OCI-LY7 (cell line): ENCODE measurements at regions not wholly inside any gene's neighbourhood (a gene's known extent, or its start where the extent isn't known, plus 50 kb on each side); places are given as distances from the start of the nearest gene placed in this dataset.
"Not testable (repeated sequence)": the region's sequence is repeated elsewhere in the genome, so short reads cannot be mapped to it uniquely, and the experiment has no call there.

Source experiments
- BruUV-seq: library from RNA; stranded (reverse); fragments of 400-500 nt; replicated peaks from 2 replicates; lab custom pipeline; 2021; lab: Mats Ljungman, UMichigan
- CTCF ChIA-PET: fragments of 300-600 bp; sonication (Branson Sonifier 250); formaldehyde crosslinking; loops from one replicate; lab custom pipeline; 2022; ENCODE audit warnings: antibody characterized with exemption; ENCODE audit not compliant: unreplicated experiment; lab: Charles Lee
- POLR2A ChIA-PET: fragments of 300-600 bp; sonication (Branson Sonifier 250); formaldehyde crosslinking; loops from one replicate; lab custom pipeline; 2022; ENCODE audit warnings: antibody characterized with exemption; lab: Charles Lee
- DNase-seq: peaks from one replicate; pipeline ENCODE4 v3.0.0-alpha.2; 2015; ENCODE audit warnings: low spot score
- H2AFZ ChIP-seq: fragments of 200-600 bp; sonication (generic), shearing (Covaris generic); 2 replicates; pipeline ENCODE4 v1.6.1; 2014; ENCODE audit warnings: mild to moderate bottlenecking, antibody characterized with exemption, low read length, moderate library complexity
- H3K27ac ChIP-seq: fragments of 200-600 bp; sonication (generic); 2 replicates; pipeline ENCODE4 v1.5.1; 2014; ENCODE audit warnings: mixed run types, low read depth, mild to moderate bottlenecking, moderate library complexity, low read length, inconsistent platforms; ENCODE audit not compliant: poor library complexity, severe bottlenecking
- H3K36me3 ChIP-seq: fragments of 200-600 bp; sonication (generic); 2 replicates; pipeline ENCODE4 v1.6.1; 2014; ENCODE audit warnings: mild to moderate bottlenecking, antibody characterized with exemption, low read length, moderate library complexity, mixed read lengths; ENCODE audit not compliant: insufficient read depth
- H3K4me1 ChIP-seq: fragments of 200-600 bp; sonication (generic); 2 replicates; pipeline ENCODE4 v1.5.1; 2014; ENCODE audit warnings: mild to moderate bottlenecking, low read length; ENCODE audit not compliant: insufficient read depth, poor library complexity, severe bottlenecking
- H3K4me2 ChIP-seq: fragments of 200-600 bp; sonication (generic); 2 replicates; pipeline ENCODE4 v1.6.1; 2014; ENCODE audit warnings: mild to moderate bottlenecking, low read length
- H3K4me3 ChIP-seq: fragments of 200-600 bp; sonication (generic); 2 replicates; pipeline ENCODE4 v1.5.1; 2014; ENCODE audit warnings: mild to moderate bottlenecking, low read depth, low read length; ENCODE audit not compliant: poor library complexity, severe bottlenecking
- H3K79me2 ChIP-seq: fragments of 200-600 bp; sonication (generic); 2 replicates; pipeline ENCODE4 v1.6.1; 2016; ENCODE audit warnings: low read depth, mild to moderate bottlenecking, low read length, moderate library complexity, mixed read lengths; ENCODE audit not compliant: insufficient read depth
- H3K9me2 ChIP-seq: fragments of 200-600 bp; sonication (generic); 2 replicates; pipeline ENCODE4 v1.6.1; 2016; ENCODE audit warnings: mild to moderate bottlenecking, low read length, mixed read lengths; ENCODE audit not compliant: insufficient read depth
- H3K9me3 ChIP-seq: fragments of 200-600 bp; sonication (generic); 2 replicates; pipeline ENCODE4 v1.6.1; 2014; ENCODE audit warnings: mild to moderate bottlenecking, mixed run types, low read length, mixed read lengths
- H4K20me1 ChIP-seq: fragments of 200-600 bp; sonication (generic); 2 replicates; pipeline ENCODE4 v1.6.1; 2014; ENCODE audit warnings: mild to moderate bottlenecking, antibody characterized with exemption, low read length, moderate library complexity, mixed read lengths; ENCODE audit not compliant: insufficient read depth
- CTCF ChIP-seq: fragments of 200-600 bp; sonication (generic); conservative IDR thresholded peaks from 2 replicates; pipeline ENCODE4 v1.5.1; 2014; ENCODE audit warnings: mild to moderate bottlenecking, antibody characterized with exemption, low read length, moderate library complexity, mixed read lengths
- EZH2phosphoT487 ChIP-seq: fragments of 200-600 bp; sonication (generic); IDR thresholded peaks from 2 replicates; pipeline ENCODE4 v1.6.1; 2018; ENCODE audit warnings: low read depth, borderline replicate concordance, mild to moderate bottlenecking, mixed run types, antibody characterized with exemption, low read length, moderate library complexity, mixed read lengths
- intact Hi-C: fragments of 100-400 bp; cut with micrococcal nuclease; formaldehyde crosslinking; loops from one replicate; pipeline ENCODE4 v1.10.0; 2022; ENCODE audit not compliant: unreplicated experiment

GRCh38 chr5:3153226-3153858 is 401.9 kb upstream of the IRX2 start:
- H3K9me3 ChIP-seq, result no peaks in the 10 kb centered on the region
- H2AFZ ChIP-seq, result no peak overlapping the region
- no peak overlapping the region for H3K4me3 ChIP-seq
- no peaks in the 10 kb centered on the region for H3K36me3 ChIP-seq
- ChIA-PET POLR2A (no interaction called here), CTCF (no interaction called here)
- H3K9me2 ChIP-seq, result no peaks in the 10 kb centered on the region
- DNase-seq, result no peak
- no peak overlapping the region for H3K4me2 ChIP-seq
- H3K4me1 ChIP-seq, result no peaks in the 10 kb centered on the region
- BruUV-seq, result no TSS peak
- TF ChIP-seq CTCF (no peak), EZH2phosphoT487 (no peak)
- intact Hi-C loops, result no loop called here
- H3K79me2 ChIP-seq, result no peaks in the 10 kb centered on the region
- H4K20me1 ChIP-seq, result no peaks in the 10 kb centered on the region
- no peak overlapping the region for H3K27ac ChIP-seq

GRCh38 chr5:3149899-3150298 is 398.4 kb upstream of the IRX2 start:
- intact Hi-C loops, result no loop called here
- no peaks in the 10 kb centered on the region for H3K9me2 ChIP-seq
- H2AFZ ChIP-seq, result no peak overlapping the region
- H4K20me1 ChIP-seq, result no peaks in the 10 kb centered on the region
- DNase-seq, result no peak
- H3K4me3 ChIP-seq, result no peak overlapping the region
- no peak overlapping the region for H3K27ac ChIP-seq
- H3K36me3 ChIP-seq, result no peaks in the 10 kb centered on the region
- POLR2A ChIA-PET, result no interaction called here
- TF ChIP-seq EZH2phosphoT487 (no peak), CTCF (no peak)
- no peaks in the 10 kb centered on the region for H3K9me3 ChIP-seq
- H3K4me2 ChIP-seq, result no peak overlapping the region
- CTCF ChIA-PET, result no interaction called here
- no peaks in the 10 kb centered on the region for H3K4me1 ChIP-seq
- no peaks in the 10 kb centered on the region for H3K79me2 ChIP-seq
- BruUV-seq, result no TSS peak

GRCh38 chr5:3147405-3147804 is 395.9 kb upstream of the IRX2 start:
- H3K27ac ChIP-seq, CTCF ChIA-PET, BruUV-seq, H3K4me1 ChIP-seq, POLR2A ChIA-PET, H3K36me3 ChIP-seq, H2AFZ ChIP-seq, intact Hi-C loops, H3K9me3 ChIP-seq, H3K9me2 ChIP-seq, H3K79me2 ChIP-seq, H3K4me2 ChIP-seq, DNase-seq, H3K4me3 ChIP-seq, H4K20me1 ChIP-seq: not testable (repeated sequence)
